ENCODE measurements at regions not wholly inside any gene's neighbourhood (a gene's known extent, or its start where the extent isn't known, plus 50 kb on each side); places are given as distances from the start of the nearest gene placed in this dataset.
"Not testable (repeated sequence)": the region's sequence is repeated elsewhere in the genome, so short reads cannot be mapped to it uniquely, and the experiment has no call there.

DNA sequence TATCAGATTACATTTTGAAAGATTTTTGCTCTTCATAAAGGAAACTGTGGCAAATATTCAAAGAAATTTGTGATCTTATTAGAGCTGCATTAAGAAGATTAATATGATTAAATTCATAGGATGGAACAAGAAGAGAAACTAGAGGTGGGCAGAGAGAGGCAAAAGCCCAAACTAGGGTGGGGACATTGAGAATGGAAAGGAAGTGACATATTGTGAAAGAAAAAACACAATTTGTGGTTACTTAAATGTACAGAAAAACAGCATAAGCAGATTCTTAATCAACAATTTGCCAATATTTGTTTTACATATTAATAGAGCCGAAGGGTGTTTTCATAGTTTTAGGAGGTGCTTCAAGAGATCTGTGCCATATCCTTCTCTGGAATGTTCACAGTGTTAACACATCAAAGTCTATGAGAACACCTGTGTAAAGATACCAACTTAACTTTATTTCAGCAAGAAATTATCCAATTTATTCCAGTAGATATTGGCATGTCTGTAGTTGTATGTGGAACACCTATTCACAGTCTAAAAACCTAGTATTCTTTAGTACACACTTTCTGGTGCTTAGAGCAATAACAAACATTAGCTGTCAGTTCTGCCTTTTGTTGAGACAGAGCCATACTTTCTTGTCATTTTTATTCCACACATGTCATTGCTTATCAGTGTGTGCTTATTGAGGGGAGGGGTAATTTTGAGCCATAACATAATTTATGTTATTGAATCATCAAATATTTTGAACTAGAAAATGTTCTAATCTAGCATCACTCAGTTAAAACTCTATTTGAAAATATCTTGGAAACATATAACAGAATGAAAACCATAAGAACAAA, 401.5 kb downstream of the PTPRC start:
- DNase-seq (ENCODE audit: low read depth in 1 of 2, low spot score in 1 of 2), result no peak

DNA sequence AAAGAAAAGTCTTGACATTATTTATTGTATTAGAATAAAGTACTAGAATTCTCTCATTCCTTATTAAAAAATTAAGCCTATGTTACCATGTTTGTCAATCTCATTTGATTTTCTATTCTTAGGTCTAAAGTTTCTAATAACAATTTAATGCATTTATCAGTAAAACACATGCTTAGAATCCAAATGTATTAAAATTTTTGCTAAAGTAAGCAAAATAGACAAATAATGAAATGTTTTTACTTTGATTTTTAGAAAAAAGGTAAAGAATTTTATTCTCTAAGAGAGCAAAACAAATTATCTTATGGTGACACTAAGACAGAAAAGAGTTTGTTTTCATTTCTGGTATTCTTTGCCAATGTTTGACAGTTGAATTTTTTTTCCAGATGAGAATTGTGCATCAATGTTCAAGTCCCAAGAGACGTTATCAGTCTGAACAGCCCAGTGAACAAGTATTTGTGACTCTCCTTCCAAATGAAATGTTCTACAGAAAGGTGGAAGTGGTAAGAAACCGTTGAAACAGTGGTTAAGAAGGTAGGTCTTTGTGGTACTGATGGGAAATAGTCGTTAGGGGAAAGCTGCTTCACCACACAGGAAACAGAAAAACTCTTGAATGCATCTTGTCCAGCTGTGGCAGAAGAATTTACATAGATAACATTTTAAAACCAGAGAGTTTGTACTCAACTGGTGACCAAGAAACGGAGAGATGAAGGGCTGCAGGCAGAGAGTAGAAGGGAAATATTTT, 402.5 kb downstream of the PTPRC start:
- no peak for DNase-seq (ENCODE audit: low read depth in 1 of 2, low spot score in 1 of 2)

DNA sequence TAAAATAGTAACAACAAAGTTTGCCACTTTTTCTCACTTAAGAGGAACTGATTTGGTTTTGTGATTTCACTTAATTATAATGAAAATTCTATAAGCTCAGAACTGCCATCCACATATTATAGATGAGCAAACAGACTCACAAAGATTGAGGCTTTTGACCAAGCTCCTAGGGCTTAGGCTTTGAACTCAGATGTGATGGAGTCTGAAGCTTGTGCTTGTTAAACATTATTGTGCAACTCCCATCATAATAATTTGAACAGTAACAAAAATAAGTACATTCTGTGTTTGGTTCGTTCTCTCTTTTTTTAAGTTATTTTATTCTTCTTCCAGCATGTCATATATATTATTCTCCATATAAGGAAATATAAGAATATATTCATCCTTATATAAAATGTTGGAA, 403.4 kb downstream of the PTPRC start:
- no peak for DNase-seq (ENCODE audit: low read depth in 1 of 2, low spot score in 1 of 2)

DNA sequence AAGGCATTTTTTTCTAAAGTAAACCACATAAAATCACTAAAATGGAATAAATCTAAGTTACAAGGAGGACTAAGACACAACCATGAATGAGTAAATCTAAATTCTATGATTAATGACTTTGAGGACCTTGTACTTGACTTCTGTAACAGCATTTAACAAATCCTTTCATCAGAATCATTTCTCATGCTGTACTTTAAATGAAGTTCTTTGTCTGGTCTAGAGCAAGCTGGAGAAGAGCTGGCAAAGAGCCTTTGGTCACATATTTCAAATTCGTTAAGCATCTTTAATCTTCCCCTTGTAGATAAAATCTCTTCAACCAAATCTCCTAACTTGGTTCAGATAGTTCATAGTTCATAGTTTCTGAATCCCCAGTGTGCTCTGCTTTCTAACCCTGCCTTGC, 405.4 kb downstream of the PTPRC start:
- DNase-seq (ENCODE audit: low read depth in 1 of 2, low spot score in 1 of 2), result no peak

GRCh38 chr1:199046618-199047017, 407.8 kb downstream of the PTPRC start:
- no peak for DNase-seq (ENCODE audit: low read depth in 1 of 2, low spot score in 1 of 2)

GRCh38 chr1:199054694-199055093, 415.9 kb downstream of the PTPRC start:
- no peak for DNase-seq (ENCODE audit: low read depth in 1 of 2, low spot score in 1 of 2)

GRCh38 chr1:199057322-199057721, 418.5 kb downstream of the PTPRC start:
- DNase-seq (ENCODE audit: low read depth in 1 of 2, low spot score in 1 of 2), result no peak

GRCh38 chr1:199058281-199058680, 419.4 kb downstream of the PTPRC start:
- DNase-seq (ENCODE audit: low read depth in 1 of 2, low spot score in 1 of 2), result no peak

- DNase-seq (ENCODE audit: low read depth in 1 of 2, low spot score in 1 of 2), result no peak
Observed at GRCh38 chr1:199064971-199065370, 426.1 kb downstream of the PTPRC start.

DNA sequence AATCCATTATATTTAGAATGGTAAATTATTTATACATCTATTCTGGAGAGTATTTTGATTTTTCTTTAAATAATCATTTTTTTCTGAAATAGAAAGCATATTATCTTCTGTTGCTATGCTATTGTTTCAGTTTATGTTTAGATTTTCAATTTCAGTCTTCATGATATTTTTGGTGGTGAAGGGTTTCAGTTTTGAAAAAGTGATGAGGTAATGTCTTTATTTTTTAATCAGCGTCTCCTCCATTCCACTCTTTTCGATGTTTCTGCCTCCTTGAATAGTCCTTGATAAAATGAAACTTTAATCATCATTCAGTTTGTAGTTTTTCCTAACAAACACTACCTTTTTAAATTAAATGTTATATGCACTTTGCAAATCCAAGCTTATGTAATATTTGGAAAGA, 428.6 kb downstream of the PTPRC start:
- DNase-seq (ENCODE audit: low read depth in 1 of 2, low spot score in 1 of 2), result no peak

DNA sequence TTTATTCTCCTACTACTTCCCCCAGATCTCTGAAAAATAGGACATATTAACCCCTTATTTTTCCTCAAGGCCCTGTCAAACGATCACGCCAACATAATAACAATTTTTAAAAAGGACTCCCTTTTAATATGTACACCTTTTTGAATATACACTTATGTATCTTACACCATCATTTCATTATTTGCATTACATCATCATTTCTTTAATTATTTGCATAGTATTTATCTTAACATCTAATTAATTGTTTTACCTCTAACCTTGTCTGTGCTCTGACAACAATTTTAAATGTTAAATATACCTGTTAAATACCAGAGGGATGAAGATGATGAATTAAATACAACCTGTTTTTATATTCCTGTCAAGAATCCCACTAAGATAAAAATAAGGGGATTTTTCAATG, 432.2 kb downstream of the PTPRC start:
- DNase-seq (ENCODE audit: low read depth in 1 of 2, low spot score in 1 of 2), result no peak

DNA sequence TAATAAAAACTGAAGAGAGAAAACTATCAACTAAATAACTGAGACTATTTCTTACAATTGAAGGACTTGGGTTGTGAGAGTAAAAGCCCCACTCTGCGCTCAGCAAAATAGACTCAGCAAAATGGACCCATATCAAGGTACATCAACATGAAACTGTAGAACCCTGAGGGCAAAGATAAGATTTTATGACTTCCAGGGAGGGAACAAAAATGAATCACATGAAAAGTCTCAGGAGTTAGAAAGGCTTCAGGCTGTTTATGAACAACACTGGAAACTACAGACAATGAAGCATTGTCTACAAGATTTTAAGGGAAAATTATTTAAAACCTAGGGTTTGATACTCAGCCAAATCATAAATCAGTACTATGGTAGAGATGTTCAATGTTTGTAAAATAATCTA, 434.3 kb downstream of the PTPRC start:
- DNase-seq (ENCODE audit: low read depth in 1 of 2, low spot score in 1 of 2), result no peak

GRCh38 chr1:199075792-199076191, 437.0 kb downstream of the PTPRC start:
- DNase-seq (ENCODE audit: low read depth in 1 of 2, low spot score in 1 of 2), result no peak

GRCh38 chr1:199079994-199080393, 441.2 kb downstream of the PTPRC start:
- no peak for DNase-seq (ENCODE audit: low read depth in 1 of 2, low spot score in 1 of 2)

GRCh38 chr1:199081739-199082138, 442.9 kb downstream of the PTPRC start:
- no peak for DNase-seq (ENCODE audit: low read depth in 1 of 2, low spot score in 1 of 2)

DNA sequence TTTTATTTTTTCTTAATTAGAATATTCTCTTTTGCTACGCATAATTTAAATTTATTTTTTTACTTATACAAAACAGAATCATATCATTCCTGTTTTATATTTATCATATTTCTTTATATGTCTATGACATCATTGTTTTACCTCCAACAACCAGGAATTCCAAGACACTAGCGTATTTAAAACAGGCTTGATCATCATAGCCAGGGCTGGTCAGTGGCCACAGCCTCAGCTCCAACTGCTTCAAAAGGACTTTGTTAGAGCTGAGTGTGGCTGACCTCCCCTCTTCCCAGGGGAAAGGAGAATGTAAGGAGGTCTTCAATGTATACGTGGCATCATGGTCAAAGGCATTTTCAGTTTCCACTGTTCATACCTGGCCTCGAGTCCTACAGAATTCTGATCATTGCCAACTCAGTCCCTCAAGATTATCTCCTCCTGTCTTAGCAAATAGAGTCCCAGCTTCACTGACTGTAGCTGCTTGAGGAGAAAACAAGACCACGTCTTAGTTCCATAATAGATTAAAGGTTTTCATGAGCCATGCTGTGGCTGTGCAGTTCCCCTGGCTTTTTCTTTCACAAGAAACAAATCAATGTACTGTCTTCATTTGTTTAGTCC, 444.0 kb downstream of the PTPRC start:
- no peak for DNase-seq (ENCODE audit: low read depth in 1 of 2, low spot score in 1 of 2)

DNA sequence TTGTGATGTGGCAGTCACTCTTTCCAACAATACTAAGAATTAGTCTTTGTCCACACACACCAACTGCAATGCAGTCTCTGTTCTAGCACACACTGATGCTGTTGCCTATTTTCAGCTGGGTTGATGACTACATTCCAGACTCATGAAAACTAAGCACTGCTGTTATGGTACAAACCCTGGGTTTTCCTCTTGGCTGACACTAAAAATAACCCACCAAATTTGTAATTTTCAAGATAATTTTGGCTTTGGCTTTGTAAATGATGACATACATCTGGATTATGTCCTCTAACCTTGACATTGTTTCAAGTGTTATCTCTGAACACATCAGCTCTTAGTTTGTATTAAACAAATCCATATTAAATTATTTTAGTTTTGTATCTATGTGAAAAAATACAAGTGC, 444.8 kb downstream of the PTPRC start:
- no peak for DNase-seq (ENCODE audit: low read depth in 1 of 2, low spot score in 1 of 2)

DNA sequence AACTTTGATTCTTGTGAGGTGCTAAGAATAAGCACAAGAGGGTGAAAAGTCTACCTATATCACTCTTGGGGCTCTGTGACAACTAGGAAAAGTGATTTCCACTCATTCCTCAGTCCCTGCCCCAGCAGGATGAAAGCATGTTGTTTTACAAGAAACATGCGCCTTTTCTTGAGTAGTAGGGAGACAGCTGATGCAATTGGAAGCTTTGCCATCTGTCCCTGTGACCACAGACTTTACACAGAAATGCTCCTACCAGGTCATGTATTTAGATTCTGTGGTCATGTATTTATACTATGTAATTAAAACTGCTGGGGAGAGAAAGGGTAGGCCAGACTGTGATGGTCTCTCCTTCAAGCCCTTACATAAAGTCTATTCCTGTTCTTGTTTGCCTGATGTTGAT, 445.5 kb downstream of the PTPRC start:
- no peak for DNase-seq (ENCODE audit: low read depth in 1 of 2, low spot score in 1 of 2)

DNA sequence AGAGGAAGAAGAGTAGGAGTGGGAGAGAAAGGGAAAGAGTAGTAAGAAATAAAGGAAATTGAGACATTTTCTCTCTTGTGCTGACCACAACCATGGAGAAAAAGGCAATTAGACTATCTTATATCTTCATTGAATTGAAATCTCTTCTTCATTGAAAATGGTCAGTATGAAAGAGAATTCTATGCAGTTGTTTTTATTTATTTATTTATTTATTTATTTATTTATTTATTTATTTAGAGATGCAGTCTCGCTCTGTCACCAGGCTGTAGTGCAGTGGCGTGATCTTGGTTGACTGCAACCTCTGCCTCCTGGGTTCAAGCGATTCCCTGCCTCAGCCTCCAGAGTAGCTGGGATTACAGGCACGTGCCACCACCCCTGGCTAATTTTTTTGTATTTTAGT, 447.1 kb downstream of the PTPRC start:
- no peak for DNase-seq (ENCODE audit: low read depth in 1 of 2, low spot score in 1 of 2)

GRCh38 chr1:199087144-199087543, 448.3 kb downstream of the PTPRC start:
- DNase-seq (ENCODE audit: low read depth in 1 of 2, low spot score in 1 of 2), result no peak

DNA sequence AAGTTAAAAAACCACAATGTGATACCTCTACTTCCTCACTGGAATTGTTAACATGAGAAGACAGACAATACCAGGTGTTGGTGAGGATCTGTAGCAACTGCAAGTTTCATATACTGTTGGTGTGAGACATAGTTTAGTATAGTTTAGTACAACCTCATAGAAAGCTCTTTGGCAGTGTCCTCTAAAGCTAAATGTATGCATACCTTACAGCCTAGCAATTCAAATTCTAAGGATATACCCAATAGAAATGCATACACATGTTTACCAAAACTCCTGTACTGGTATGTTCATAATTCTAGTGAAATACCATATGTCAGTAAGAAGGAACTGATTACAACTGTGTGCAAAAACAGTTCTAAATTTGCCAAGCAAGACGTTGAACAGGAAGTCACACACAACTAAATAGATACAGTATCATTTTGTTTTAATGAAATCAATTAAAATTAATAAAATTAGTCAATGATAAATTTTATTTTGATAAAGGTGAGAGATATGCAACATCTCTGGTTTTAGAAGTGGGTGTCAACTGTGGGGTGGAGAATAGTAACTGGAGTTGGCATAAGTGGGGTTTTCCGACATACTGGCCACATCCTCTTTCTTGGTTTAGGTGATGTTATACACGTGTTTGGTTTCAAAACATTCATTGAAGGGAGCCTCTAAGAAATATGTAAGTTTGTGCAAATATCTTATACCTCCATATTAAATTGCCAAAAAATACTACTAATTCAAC, 450.7 kb downstream of the PTPRC start:
- no peak for DNase-seq (ENCODE audit: low read depth in 1 of 2, low spot score in 1 of 2)

GRCh38 chr1:199095628-199096027, 456.8 kb downstream of the PTPRC start:
- not testable (repeated sequence) for DNase-seq (ENCODE audit: low read depth in 1 of 2, low spot score in 1 of 2)
